Uterus (tissue), 3 donors: ENCODE measurements at regions not wholly inside any gene's neighbourhood (a gene's known extent, or its start where the extent isn't known, plus 50 kb on each side); places are given as distances from the start of the nearest gene placed in this dataset.

Experiments
- DNase-seq, 2 donors: peaks; one replicate each; pipeline ENCODE4 v3.0.0-alpha.2; 2019 to 2020
- H3K27ac ChIP-seq, 2 donors: fragments of 200-600 bp; sonication (generic); 1 replicate in 1 of 2; 2 replicates in 1 of 2; pipeline ENCODE4 v1.5.1; 2016 to 2018
- H3K27me3 ChIP-seq, 2 donors: fragments of 200-600 bp; sonication (generic); one replicate each; pipeline ENCODE4 v1.5.1; 2018 to 2019; ENCODE audit warnings: control low read depth in 1 of 2
- H3K36me3 ChIP-seq, 2 donors: fragments of 200-600 bp; sonication (generic); one replicate each; pipeline ENCODE4 v1.5.1; 2019; ENCODE audit warnings: control low read depth in 1 of 2
- H3K4me1 ChIP-seq, 2 donors: fragments of 200-600 bp; sonication (generic); one replicate each; pipeline ENCODE4 v1.5.1; 2018 to 2019; ENCODE audit warnings: control low read depth in 1 of 2
- H3K4me3 ChIP-seq, 2 donors: fragments of 200-600 bp; sonication (generic); 1 replicate in 1 of 2; 2 replicates in 1 of 2; pipeline ENCODE4 v1.5.1; 2018 to 2019; ENCODE audit warnings: mild to moderate bottlenecking in 1 of 2
- H3K9me3 ChIP-seq, 2 donors: fragments of 200-600 bp; sonication (generic); one replicate each; pipeline ENCODE4 v1.5.1; 2019; ENCODE audit warnings: control low read depth in 1 of 2
- POLR2A ChIP-seq, 2 donors: fragments of 450-650 bp; IDR thresholded peaks; one replicate each; pipeline ENCODE4 v1.6.1; 2016; ENCODE audit warnings: antibody characterized with exemption in 2 of 2, mild to moderate bottlenecking in 1 of 2, moderate library complexity in 1 of 2
- intact Hi-C: fragments of 100-400 bp; cut with DNase I; formaldehyde crosslinking; loops from one replicate; pipeline ENCODE4 v1.15.1; 2023; ENCODE audit warnings: low total_unique reads
- TF ChIP-seq, protein P1 (sequence below), 4 experiments: fragments of 200-600 bp in 2 of 4; fragments of 450-650 bp in 2 of 4; sonication (generic) in 2 of 4; IDR thresholded peaks; one replicate each; pipeline ENCODE4 v1.5.1; 2016 to 2019; ENCODE audit warnings: antibody characterized with exemption in 4 of 4, mild to moderate bottlenecking in 2 of 4, moderate library complexity in 1 of 4
- donor health status: DM: yes; HTN: yes; CAD: no.

DNA sequence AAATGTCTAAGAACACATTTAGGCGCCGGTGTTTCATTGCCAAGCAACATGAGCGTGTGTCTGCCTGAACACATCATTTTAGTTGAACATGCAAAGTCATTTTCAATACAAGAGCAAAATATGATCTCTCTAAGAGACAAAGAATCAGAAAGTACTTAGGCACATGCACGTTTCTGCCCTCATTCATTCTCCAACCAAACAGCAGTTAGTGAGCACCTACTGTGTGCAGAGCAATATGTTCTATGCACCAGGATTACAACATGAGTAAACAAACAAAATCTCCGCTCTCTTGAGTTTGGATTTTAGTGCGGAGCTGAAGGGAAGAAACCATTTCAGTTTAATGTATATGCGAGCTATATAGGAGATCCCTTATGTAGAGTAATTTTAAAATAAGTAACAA, 71.6 kb upstream of the KLF6 start:
- H3K27ac ChIP-seq, result no peak overlapping the region
- H3K4me3 ChIP-seq, result no peak overlapping the region
- intact Hi-C loops, result no loop called here
- DNase-seq, result no peak
- H3K9me3 ChIP-seq, result no peaks in the 10 kb centered on the region
- H3K36me3 ChIP-seq, result no peaks in the 10 kb centered on the region
- TF ChIP-seq POLR2A (IDR thresholded peaks at IDR 0.05), result no peak
- TF ChIP-seq, protein P1, sequence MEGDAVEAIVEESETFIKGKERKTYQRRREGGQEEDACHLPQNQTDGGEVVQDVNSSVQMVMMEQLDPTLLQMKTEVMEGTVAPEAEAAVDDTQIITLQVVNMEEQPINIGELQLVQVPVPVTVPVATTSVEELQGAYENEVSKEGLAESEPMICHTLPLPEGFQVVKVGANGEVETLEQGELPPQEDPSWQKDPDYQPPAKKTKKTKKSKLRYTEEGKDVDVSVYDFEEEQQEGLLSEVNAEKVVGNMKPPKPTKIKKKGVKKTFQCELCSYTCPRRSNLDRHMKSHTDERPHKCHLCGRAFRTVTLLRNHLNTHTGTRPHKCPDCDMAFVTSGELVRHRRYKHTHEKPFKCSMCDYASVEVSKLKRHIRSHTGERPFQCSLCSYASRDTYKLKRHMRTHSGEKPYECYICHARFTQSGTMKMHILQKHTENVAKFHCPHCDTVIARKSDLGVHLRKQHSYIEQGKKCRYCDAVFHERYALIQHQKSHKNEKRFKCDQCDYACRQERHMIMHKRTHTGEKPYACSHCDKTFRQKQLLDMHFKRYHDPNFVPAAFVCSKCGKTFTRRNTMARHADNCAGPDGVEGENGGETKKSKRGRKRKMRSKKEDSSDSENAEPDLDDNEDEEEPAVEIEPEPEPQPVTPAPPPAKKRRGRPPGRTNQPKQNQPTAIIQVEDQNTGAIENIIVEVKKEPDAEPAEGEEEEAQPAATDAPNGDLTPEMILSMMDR (IDR thresholded peaks at IDR 0.05), result no peak
- H3K4me1 ChIP-seq, result peaks cover 0 to 8% of the 10 kb centered on the region in 2 donors
- H3K27me3 ChIP-seq, result no peaks in the 10 kb centered on the region

DNA sequence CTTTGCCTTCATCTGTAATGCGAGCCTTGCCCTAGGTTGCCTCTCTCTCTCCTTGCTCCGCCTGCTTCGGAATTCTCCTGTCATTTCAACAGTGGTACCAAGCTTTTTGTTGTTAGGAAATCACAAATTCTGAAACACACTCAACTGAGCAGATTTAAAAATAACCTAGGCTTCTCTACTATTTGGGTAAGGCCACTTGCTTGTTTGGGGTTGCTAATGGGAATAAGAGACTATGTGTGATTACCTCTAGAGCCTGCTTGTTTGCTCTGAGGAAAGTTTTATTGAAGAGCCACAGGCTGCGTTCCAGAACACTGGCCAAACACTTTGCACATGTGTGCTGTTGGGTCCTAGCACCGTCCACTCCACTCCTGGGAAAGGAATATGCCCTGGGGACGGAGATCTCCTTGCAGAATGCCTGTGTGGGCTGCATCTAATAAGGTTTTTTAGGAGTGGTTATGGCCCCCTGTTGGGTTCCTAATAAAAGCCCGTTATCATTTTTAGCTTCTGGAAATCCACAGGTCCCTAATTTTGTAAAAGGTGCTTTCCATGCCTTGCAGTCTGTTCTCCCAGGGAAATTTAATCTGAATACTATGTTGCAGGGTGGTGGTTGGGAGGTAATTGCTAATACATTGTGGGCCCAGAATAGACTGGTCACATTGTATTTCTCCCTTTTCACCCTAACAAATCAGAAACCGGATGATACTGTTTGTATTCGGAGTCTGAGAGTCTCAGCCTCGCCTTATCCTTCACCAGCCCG, 68.7 kb upstream of the KLF6 start:
- no peaks in the 10 kb centered on the region for H3K9me3 ChIP-seq
- H3K27ac ChIP-seq, result peak overlapping the region; percentile 85 to 89
- H3K4me1 ChIP-seq, result peaks cover 0 to 8% of the 10 kb centered on the region in 2 donors
- H3K36me3 ChIP-seq, result no peaks in the 10 kb centered on the region
- intact Hi-C loops, result no loop called here
- DNase-seq, result peak; percentile 49 to 55
- H3K27me3 ChIP-seq, result no peaks in the 10 kb centered on the region
- H3K4me3 ChIP-seq, result no peak overlapping the region
- no peak for TF ChIP-seq POLR2A (IDR thresholded peaks at IDR 0.05)
- TF ChIP-seq, protein P1 (IDR thresholded peaks at IDR 0.05), result no peak

DNA sequence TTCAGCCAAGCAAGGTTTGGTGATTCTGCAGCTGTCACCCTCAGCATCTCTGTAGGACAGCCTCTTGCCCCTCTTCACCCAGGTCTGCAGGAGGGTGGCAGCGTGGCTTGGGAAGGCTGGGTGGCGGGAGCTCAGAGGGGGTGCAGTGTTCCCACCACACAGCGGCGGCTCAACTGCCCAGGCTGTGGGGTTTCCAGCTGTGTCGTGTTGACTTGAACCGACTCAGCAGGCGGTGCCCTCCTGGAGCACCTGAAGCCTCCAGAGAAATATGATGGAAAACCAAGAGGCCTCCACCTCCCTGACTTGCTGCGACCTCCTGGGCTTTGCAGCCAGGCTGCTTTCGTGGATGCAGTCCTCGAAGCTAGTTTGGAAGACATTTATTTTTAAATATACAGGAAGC, 68.0 kb upstream of the KLF6 start:
- no peak for TF ChIP-seq POLR2A (IDR thresholded peaks at IDR 0.05)
- TF ChIP-seq, protein P1 (IDR thresholded peaks at IDR 0.05), result no peak
- no peaks in the 10 kb centered on the region for H3K9me3 ChIP-seq
- intact Hi-C loops, result no loop called here
- H3K4me3 ChIP-seq, result no peak overlapping the region
- peak in 1 of 2 donors; percentile 31 for DNase-seq
- peak overlapping the region; percentile 85 to 89 for H3K27ac ChIP-seq
- H3K27me3 ChIP-seq, result no peaks in the 10 kb centered on the region
- H3K4me1 ChIP-seq, result peaks cover 0 to 8% of the 10 kb centered on the region in 2 donors
- no peaks in the 10 kb centered on the region for H3K36me3 ChIP-seq

DNA sequence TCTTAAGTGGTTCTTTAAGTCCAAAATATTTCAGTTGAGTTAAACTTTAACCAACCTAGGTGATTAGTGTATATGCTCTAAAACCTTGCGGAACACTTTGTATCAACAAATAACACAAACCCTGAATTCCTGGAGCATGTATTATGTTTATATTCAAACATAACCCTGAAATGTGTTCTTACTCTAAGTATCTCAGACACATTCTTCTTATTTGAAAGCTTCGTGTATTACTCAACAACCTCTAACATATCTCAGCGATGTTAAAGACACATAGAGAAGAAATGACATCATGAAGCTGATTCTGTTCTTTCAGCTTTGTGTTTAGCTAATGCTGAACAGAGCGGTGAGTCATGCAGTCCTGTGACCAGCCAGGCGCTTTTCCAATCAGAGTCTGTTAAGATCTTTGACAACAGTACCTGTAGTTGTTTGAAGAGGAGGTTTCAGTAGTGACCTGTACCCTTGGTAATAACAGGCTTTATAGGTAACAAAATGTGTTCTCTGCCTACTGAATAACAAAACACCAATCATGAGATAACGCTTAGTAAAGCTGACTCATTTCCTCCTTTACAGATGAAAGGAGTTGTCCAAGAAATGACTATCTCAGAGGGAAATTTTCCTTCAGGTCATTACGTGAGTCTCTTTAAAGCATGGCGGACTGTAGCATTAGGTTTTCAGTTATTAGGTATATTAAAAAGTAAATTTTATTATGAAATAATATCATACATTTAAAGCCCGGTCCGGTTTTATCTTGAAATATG, 67.3 kb upstream of the KLF6 start:
- no peaks in the 10 kb centered on the region for H3K36me3 ChIP-seq
- no peak overlapping the region for H3K4me3 ChIP-seq
- DNase-seq, result peak; percentile 82 to 94
- no peaks in the 10 kb centered on the region for H3K9me3 ChIP-seq
- intact Hi-C loops, result no loop called here
- H3K4me1 ChIP-seq, result peaks cover 0 to 8% of the 10 kb centered on the region in 2 donors
- H3K27ac ChIP-seq, result peak overlapping the region; percentile 85 to 89
- no peaks in the 10 kb centered on the region for H3K27me3 ChIP-seq
- TF ChIP-seq, protein P1 (IDR thresholded peaks at IDR 0.05), result no peak
- peak; percentile 27 to 53 for TF ChIP-seq POLR2A (IDR thresholded peaks at IDR 0.05)
